ENCODE measurements at regions not wholly inside any gene's neighbourhood (a gene's known extent, or its start where the extent isn't known, plus 50 kb on each side); places are given as distances from the start of the nearest gene placed in this dataset.

DNA sequence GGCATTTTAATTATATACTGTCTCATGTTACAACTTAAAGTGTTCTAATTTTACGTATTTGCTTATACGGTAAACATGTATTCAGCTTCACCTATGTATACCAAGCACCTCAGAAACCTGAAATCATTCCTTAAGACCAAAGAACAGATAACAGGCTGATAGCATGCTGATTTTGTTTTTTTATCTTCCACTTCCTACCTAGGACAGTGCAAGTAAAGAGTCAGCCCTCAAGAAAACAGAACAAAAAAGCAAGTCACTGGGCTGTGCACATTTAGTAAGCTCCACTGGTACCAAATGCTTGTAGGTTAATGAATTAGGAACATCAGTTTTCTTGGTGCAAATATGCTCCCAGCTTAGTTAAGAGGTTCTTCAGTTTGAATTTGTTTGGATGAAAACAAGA, 611.3 kb downstream of the VRK1 start:
- TF ChIP-seq EP300 (IDR thresholded peaks at IDR 0.05; ENCODE audit: borderline replicate concordance in 1 of 2, low read depth in 1 of 2, low read length in 1 of 2) = no peak
- TF ChIP-seq, protein P1, sequence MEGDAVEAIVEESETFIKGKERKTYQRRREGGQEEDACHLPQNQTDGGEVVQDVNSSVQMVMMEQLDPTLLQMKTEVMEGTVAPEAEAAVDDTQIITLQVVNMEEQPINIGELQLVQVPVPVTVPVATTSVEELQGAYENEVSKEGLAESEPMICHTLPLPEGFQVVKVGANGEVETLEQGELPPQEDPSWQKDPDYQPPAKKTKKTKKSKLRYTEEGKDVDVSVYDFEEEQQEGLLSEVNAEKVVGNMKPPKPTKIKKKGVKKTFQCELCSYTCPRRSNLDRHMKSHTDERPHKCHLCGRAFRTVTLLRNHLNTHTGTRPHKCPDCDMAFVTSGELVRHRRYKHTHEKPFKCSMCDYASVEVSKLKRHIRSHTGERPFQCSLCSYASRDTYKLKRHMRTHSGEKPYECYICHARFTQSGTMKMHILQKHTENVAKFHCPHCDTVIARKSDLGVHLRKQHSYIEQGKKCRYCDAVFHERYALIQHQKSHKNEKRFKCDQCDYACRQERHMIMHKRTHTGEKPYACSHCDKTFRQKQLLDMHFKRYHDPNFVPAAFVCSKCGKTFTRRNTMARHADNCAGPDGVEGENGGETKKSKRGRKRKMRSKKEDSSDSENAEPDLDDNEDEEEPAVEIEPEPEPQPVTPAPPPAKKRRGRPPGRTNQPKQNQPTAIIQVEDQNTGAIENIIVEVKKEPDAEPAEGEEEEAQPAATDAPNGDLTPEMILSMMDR (IDR thresholded peaks at IDR 0.05) = no peak

Data from SK-N-SH (cell line).